Keratinocyte (primary cell): ENCODE measurements at regions not wholly inside any gene's neighbourhood (a gene's known extent, or its start where the extent isn't known, plus 50 kb on each side); places are given as distances from the start of the nearest gene placed in this dataset.

Experiments used
- DNase-seq: peaks from one replicate; pipeline ENCODE4 v3.0.0-alpha.2; 2011; ENCODE audit warnings: low read depth, missing footprints, low spot score
- FAIRE-seq: peaks from 2 replicates; lab custom pipeline; 2011; peaks lifted over from hg19 to GRCh38; lab: Jason Lieb, UNC
- H2AFZ ChIP-seq: 2 replicates; pipeline ENCODE4 v1.6.0; 2012; ENCODE audit warnings: low read length, control low read depth, inconsistent platforms; ENCODE audit not compliant: control insufficient read depth
- H3K27ac ChIP-seq: 2 replicates; pipeline ENCODE4 v1.5.1; 2011; ENCODE audit warnings: low read length; ENCODE audit not compliant: control insufficient read depth, insufficient read depth
- H3K27me3 ChIP-seq: 3 replicates; pipeline ENCODE4 v1.6.0; 2011; ENCODE audit warnings: low read length; ENCODE audit not compliant: control insufficient read depth, insufficient read depth; ENCODE audit errors: extremely low read depth
- H3K36me3 ChIP-seq, 2 experiments: 2 replicates in 1 of 2; 3 replicates in 1 of 2; pipeline ENCODE4 v1.5.1; 2011; ENCODE audit warnings: low read length in 2 of 2, mild to moderate bottlenecking in 1 of 2; ENCODE audit not compliant: control insufficient read depth in 2 of 2, insufficient read depth in 2 of 2; ENCODE audit errors: extremely low read depth in 1 of 2
- H3K4me1 ChIP-seq: 3 replicates; pipeline ENCODE4 v1.5.1; 2011; ENCODE audit warnings: low read length; ENCODE audit not compliant: control insufficient read depth, insufficient read depth; ENCODE audit errors: extremely low read depth
- H3K4me2 ChIP-seq: 3 replicates; pipeline ENCODE4 v1.6.0; 2011; ENCODE audit warnings: low read depth, low read length; ENCODE audit not compliant: control insufficient read depth, insufficient read depth; ENCODE audit errors: extremely low read depth
- H3K4me3 ChIP-seq, 3 experiments: fragments of 200-600 bp in 1 of 3; sonication (generic) in 1 of 3; 2 replicates in 2 of 3; 3 replicates in 1 of 3; pipeline ENCODE4 v1.5.1; 2011 to 2016; ENCODE audit warnings: low read length in 3 of 3, mild to moderate bottlenecking in 3 of 3, control low read depth in 2 of 3, inconsistent platforms in 1 of 3, low read depth in 1 of 3, mixed read lengths in 1 of 3, mixed run types in 1 of 3, moderate library complexity in 1 of 3; ENCODE audit not compliant: control insufficient read depth in 2 of 3, insufficient read depth in 2 of 3; ENCODE audit errors: extremely low read depth in 1 of 3
- H3K79me2 ChIP-seq: 2 replicates; pipeline ENCODE4 v1.6.0; 2012; ENCODE audit warnings: low read length; ENCODE audit not compliant: control insufficient read depth, insufficient read depth
- H3K9ac ChIP-seq: 3 replicates; pipeline ENCODE4 v1.6.0; 2011; ENCODE audit warnings: low read length; ENCODE audit not compliant: control insufficient read depth, insufficient read depth; ENCODE audit errors: extremely low read depth
- H3K9me1 ChIP-seq: 3 replicates; pipeline ENCODE4 v1.6.0; 2011; ENCODE audit warnings: low read length; ENCODE audit not compliant: control insufficient read depth, insufficient read depth; ENCODE audit errors: extremely low read depth
- H3K9me3 ChIP-seq: 2 replicates; pipeline ENCODE4 v1.5.1; 2012; ENCODE audit warnings: low read depth, low read length; ENCODE audit not compliant: control insufficient read depth
- H4K20me1 ChIP-seq: 3 replicates; pipeline ENCODE4 v1.6.0; 2011; ENCODE audit warnings: low read length; ENCODE audit not compliant: control insufficient read depth, insufficient read depth; ENCODE audit errors: extremely low read depth
- EZH2 ChIP-seq: IDR thresholded peaks from one replicate; pipeline ENCODE4 v1.6.1; 2012; ENCODE audit warnings: inconsistent platforms, mild to moderate bottlenecking, low read length, moderate library complexity
- dilution Hi-C: fragments of 300-500 bp; cut with MboI; formaldehyde crosslinking; loops from one replicate; pipeline ENCODE4 v1.7.0; 2020; ENCODE audit warnings: low sequenced_read_pairs; ENCODE audit not compliant: extremely low pct_ligation_motif_present
- TF ChIP-seq, protein P1 (sequence below), 3 experiments: IDR thresholded peaks in 1 of 3; conservative IDR thresholded peaks in 1 of 3; optimal IDR thresholded peaks in 1 of 3; 2 replicates in 2 of 3; 3 replicates in 1 of 3; pipeline versions ENCODE3 to v1.5.1; 2011; ENCODE audit warnings: low read length in 3 of 3, mild to moderate bottlenecking in 3 of 3, moderate library complexity in 2 of 3, control low read depth in 1 of 3, inconsistent platforms in 1 of 3; ENCODE audit not compliant: insufficient read depth in 2 of 3; ENCODE audit errors: extremely low read depth in 1 of 3

DNA sequence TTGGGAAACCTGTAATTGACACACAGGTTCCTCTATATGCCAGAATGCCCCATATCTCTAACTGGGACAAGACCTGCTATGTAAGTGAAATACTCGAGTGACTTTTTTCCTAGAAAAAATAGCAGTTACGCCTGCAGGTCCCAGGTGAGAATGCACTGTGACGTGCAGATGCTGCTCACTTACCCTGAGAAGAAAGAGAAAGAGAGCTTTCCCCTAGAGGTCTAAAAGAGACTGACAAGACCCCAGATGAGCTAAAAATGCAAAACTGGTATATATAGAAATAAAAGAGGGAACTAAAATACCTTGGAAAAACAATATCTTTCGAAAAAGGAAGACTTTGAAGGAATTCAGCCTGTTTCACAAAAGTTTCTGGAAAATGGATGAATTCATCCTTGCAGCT is 383.0 kb upstream of the DCC start:
- no peak overlapping the region for H3K4me2 ChIP-seq
- H3K9me1 ChIP-seq: no peaks in the 10 kb centered on the region
- H2AFZ ChIP-seq: no peak overlapping the region
- no peak overlapping the region for H3K4me3 ChIP-seq
- TF ChIP-seq, protein P1, sequence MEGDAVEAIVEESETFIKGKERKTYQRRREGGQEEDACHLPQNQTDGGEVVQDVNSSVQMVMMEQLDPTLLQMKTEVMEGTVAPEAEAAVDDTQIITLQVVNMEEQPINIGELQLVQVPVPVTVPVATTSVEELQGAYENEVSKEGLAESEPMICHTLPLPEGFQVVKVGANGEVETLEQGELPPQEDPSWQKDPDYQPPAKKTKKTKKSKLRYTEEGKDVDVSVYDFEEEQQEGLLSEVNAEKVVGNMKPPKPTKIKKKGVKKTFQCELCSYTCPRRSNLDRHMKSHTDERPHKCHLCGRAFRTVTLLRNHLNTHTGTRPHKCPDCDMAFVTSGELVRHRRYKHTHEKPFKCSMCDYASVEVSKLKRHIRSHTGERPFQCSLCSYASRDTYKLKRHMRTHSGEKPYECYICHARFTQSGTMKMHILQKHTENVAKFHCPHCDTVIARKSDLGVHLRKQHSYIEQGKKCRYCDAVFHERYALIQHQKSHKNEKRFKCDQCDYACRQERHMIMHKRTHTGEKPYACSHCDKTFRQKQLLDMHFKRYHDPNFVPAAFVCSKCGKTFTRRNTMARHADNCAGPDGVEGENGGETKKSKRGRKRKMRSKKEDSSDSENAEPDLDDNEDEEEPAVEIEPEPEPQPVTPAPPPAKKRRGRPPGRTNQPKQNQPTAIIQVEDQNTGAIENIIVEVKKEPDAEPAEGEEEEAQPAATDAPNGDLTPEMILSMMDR (optimal IDR thresholded peaks at IDR 0.05 in 1 of 3, IDR thresholded peaks at IDR 0.05 in 1 of 3, conservative IDR thresholded peaks at IDR 0.05 in 1 of 3; ENCODE audit: extremely low read depth in 1 of 3, insufficient read depth in 2 of 3, low read length in 3 of 3): no peak
- TF ChIP-seq EZH2: no peak
- no peak overlapping the region for H3K9ac ChIP-seq
- no peak for FAIRE-seq
- DNase-seq: no peak
- H3K27me3 ChIP-seq: no peaks in the 10 kb centered on the region
- H3K79me2 ChIP-seq: no peaks in the 10 kb centered on the region
- H3K9me3 ChIP-seq: no peaks in the 10 kb centered on the region
- dilution Hi-C loops: no loop called here
- no peaks in the 10 kb centered on the region for H3K36me3 ChIP-seq
- no peak overlapping the region for H3K27ac ChIP-seq
- no peaks in the 10 kb centered on the region for H4K20me1 ChIP-seq
- no peaks in the 10 kb centered on the region for H3K4me1 ChIP-seq

DNA sequence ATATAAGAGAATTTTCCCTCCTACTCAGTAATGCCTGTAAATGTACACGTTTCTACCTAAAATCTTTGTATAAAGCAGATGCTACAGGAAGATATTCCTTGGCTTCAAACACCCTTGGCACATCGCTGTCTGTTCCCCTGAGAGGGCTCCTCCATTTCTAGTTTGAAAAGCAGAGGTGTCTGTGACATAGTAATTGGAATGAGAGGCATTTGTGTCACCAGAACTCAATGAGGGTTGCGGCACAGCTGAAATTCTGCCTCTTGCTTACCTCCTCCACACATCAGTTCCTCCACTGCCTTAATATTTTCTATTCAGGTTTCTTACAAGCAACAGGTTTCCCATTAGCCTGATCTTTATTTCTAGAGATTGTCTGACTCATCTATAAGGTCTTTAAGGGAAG is 359.9 kb upstream of the DCC start:
- Histone ChIP-seq H3K79me2 (no peaks in the 10 kb centered on the region), H3K4me3 (no peak overlapping the region), H3K36me3 (no peaks in the 10 kb centered on the region), H4K20me1 (no peaks in the 10 kb centered on the region), H3K27me3 (no peaks in the 10 kb centered on the region), H3K4me2 (no peak overlapping the region), H3K9me3 (no peaks in the 10 kb centered on the region), H2AFZ (no peak overlapping the region), H3K9ac (no peak overlapping the region), H3K4me1 (no peaks in the 10 kb centered on the region), H3K9me1 (no peaks in the 10 kb centered on the region), H3K27ac (no peak overlapping the region)
- no peak for DNase-seq
- dilution Hi-C loops: no loop called here
- FAIRE-seq: no peak
- TF ChIP-seq, protein P1 (optimal IDR thresholded peaks at IDR 0.05 in 1 of 3, IDR thresholded peaks at IDR 0.05 in 1 of 3, conservative IDR thresholded peaks at IDR 0.05 in 1 of 3; ENCODE audit: extremely low read depth in 1 of 3, insufficient read depth in 2 of 3, low read length in 3 of 3): no peak
- TF ChIP-seq EZH2: no peak
